H9 (cell line): ENCODE measurements at regions not wholly inside any gene's neighbourhood (a gene's known extent, or its start where the extent isn't known, plus 50 kb on each side); places are given as distances from the start of the nearest gene placed in this dataset.

ENCODE experiments used
- DNase-seq: peaks from one replicate; pipeline ENCODE4 v3.0.0-alpha.2; 2017
- H2AFZ ChIP-seq: one replicate; pipeline ENCODE4 v1.6.1; 2013; ENCODE audit warnings: mild to moderate bottlenecking, low read length, control low read depth, moderate library complexity
- H2AK5ac ChIP-seq: 2 replicates; pipeline ENCODE4 v1.6.1; 2013; ENCODE audit warnings: low read length, control low read depth, mixed read lengths; ENCODE audit not compliant: insufficient read length
- H2BK120ac ChIP-seq: one replicate; pipeline ENCODE4 v1.6.1; 2013; ENCODE audit warnings: low read depth, mild to moderate bottlenecking, low read length, control low read depth, inconsistent platforms; ENCODE audit not compliant: poor library complexity, severe bottlenecking
- H2BK12ac ChIP-seq: 2 replicates; pipeline ENCODE4 v1.6.1; 2013; ENCODE audit warnings: low read length, control low read depth, mixed read lengths, low read depth; ENCODE audit not compliant: insufficient read length
- H2BK15ac ChIP-seq: 2 replicates; pipeline ENCODE4 v1.6.1; 2013; ENCODE audit warnings: low read depth, low read length, control low read depth
- H2BK20ac ChIP-seq: one replicate; pipeline ENCODE4 v1.6.1; 2013; ENCODE audit warnings: low read depth, mild to moderate bottlenecking, low read length, control low read depth, inconsistent platforms; ENCODE audit not compliant: poor library complexity, severe bottlenecking
- H2BK5ac ChIP-seq: 2 replicates; pipeline ENCODE4 v1.6.1; 2013; ENCODE audit warnings: low read length, control low read depth, mixed read lengths; ENCODE audit not compliant: insufficient read length
- H3K14ac ChIP-seq: 2 replicates; pipeline ENCODE4 v1.6.1; 2013; ENCODE audit warnings: low read length, control low read depth; ENCODE audit not compliant: insufficient read depth
- H3K18ac ChIP-seq: 2 replicates; pipeline ENCODE4 v1.6.1; 2013; ENCODE audit warnings: low read depth, mild to moderate bottlenecking, mixed read lengths, low read length, control low read depth; ENCODE audit not compliant: insufficient read length
- H3K23ac ChIP-seq: 2 replicates; pipeline ENCODE4 v1.6.1; 2013; ENCODE audit warnings: low read length, control low read depth, mixed read lengths, low read depth; ENCODE audit not compliant: insufficient read length
- H3K23me2 ChIP-seq: 2 replicates; pipeline ENCODE4 v1.6.1; 2013; ENCODE audit warnings: low read depth, mild to moderate bottlenecking, mixed read lengths, low read length, control low read depth; ENCODE audit not compliant: insufficient read length, poor library complexity, severe bottlenecking
- H3K27ac ChIP-seq: 2 replicates; pipeline ENCODE4 v1.5.1; 2013; ENCODE audit warnings: low read length, control low read depth, mixed read lengths, low read depth; ENCODE audit not compliant: insufficient read length
- H3K27me3 ChIP-seq: 2 replicates; pipeline ENCODE4 v1.6.1; 2013; ENCODE audit warnings: low read length, control low read depth, inconsistent platforms; ENCODE audit not compliant: insufficient read depth
- H3K4ac ChIP-seq: 2 replicates; pipeline ENCODE4 v1.6.1; 2013; ENCODE audit warnings: low read depth, mild to moderate bottlenecking, control low read depth, inconsistent platforms, low read length, moderate library complexity
- H3K4me1 ChIP-seq: 2 replicates; pipeline ENCODE4 v1.6.1; 2013; ENCODE audit warnings: low read length, control low read depth, inconsistent platforms; ENCODE audit not compliant: insufficient read depth
- H3K4me2 ChIP-seq: 2 replicates; pipeline ENCODE4 v1.6.1; 2013; ENCODE audit warnings: low read length, control low read depth, mixed read lengths; ENCODE audit not compliant: insufficient read length, insufficient read depth
- H3K56ac ChIP-seq: 2 replicates; pipeline ENCODE4 v1.6.1; 2013; ENCODE audit warnings: low read depth, mild to moderate bottlenecking, mixed read lengths, low read length, control low read depth; ENCODE audit not compliant: insufficient read length
- H3K79me1 ChIP-seq: 2 replicates; pipeline ENCODE4 v1.6.1; 2013; ENCODE audit warnings: low read depth, mild to moderate bottlenecking, moderate library complexity, low read length, control low read depth, inconsistent platforms; ENCODE audit not compliant: insufficient read depth, poor library complexity, severe bottlenecking
- H3K79me2 ChIP-seq: 2 replicates; pipeline ENCODE4 v1.6.1; 2013; ENCODE audit warnings: low read length, control low read depth, inconsistent platforms; ENCODE audit not compliant: insufficient read depth
- H3K9ac ChIP-seq: 2 replicates; pipeline ENCODE4 v1.6.1; 2013; ENCODE audit warnings: low read length, control low read depth, mixed read lengths; ENCODE audit not compliant: insufficient read length; ENCODE audit errors: extremely low read depth
- H3K9me3 ChIP-seq: one replicate; pipeline ENCODE4 v1.6.1; 2013; ENCODE audit warnings: low read depth, low read length, inconsistent platforms; ENCODE audit not compliant: control insufficient read depth
- H3T11ph ChIP-seq: one replicate; pipeline ENCODE4 v1.6.1; 2013; ENCODE audit warnings: mild to moderate bottlenecking, low read length, control low read depth, inconsistent platforms
- H4K20me1 ChIP-seq: one replicate; pipeline ENCODE4 v1.6.1; 2013; ENCODE audit not compliant: control insufficient read depth, insufficient read length, insufficient read depth
- H4K5ac ChIP-seq: 2 replicates; pipeline ENCODE4 v1.6.1; 2013; ENCODE audit warnings: low read depth, mild to moderate bottlenecking, mixed read lengths, low read length, control low read depth; ENCODE audit not compliant: insufficient read length
- H4K8ac ChIP-seq: replicated peaks from 2 replicates; pipeline ENCODE4 v1.6.1; 2013; ENCODE audit warnings: low read length, control low read depth, mixed read lengths, low read depth; ENCODE audit not compliant: insufficient read length
- H4K91ac ChIP-seq: 2 replicates; pipeline ENCODE4 v1.6.1; 2013; ENCODE audit warnings: low read depth, mild to moderate bottlenecking, moderate library complexity, mixed read lengths, low read length, control low read depth; ENCODE audit not compliant: insufficient read length
- H3K27ac Mint-ChIP-seq, 3 experiments: 2 replicates in 2 of 3; 3 replicates in 1 of 3; pipeline ENCODE4 v1.8.0; 2020 to 2021; ENCODE audit warnings: mixed read lengths in 3 of 3, mild to moderate bottlenecking in 1 of 3, moderate library complexity in 1 of 3
- H3K27me3 Mint-ChIP-seq: 2 replicates; pipeline ENCODE4 v1.8.0; 2021; ENCODE audit warnings: low read depth, mild to moderate bottlenecking, moderate library complexity, mixed read lengths
- H3K36me3 Mint-ChIP-seq, 3 experiments: 2 replicates in 2 of 3; 3 replicates in 1 of 3; pipeline ENCODE4 v1.8.0; 2020 to 2021; ENCODE audit warnings: low read depth in 3 of 3, mixed read lengths in 3 of 3; ENCODE audit not compliant: insufficient read depth in 1 of 3
- H3K4me1 Mint-ChIP-seq, 2 experiments: 2 replicates each; pipeline ENCODE4 v1.8.0; 2020; ENCODE audit warnings: mixed read lengths in 2 of 2
- H3K4me3 Mint-ChIP-seq, 2 experiments: 2 replicates in 1 of 2; 3 replicates in 1 of 2; pipeline ENCODE4 v1.8.0; 2020 to 2021; ENCODE audit warnings: mild to moderate bottlenecking in 2 of 2, mixed read lengths in 2 of 2, moderate library complexity in 1 of 2
- H3K9me3 Mint-ChIP-seq, 2 experiments: 2 replicates in 1 of 2; 3 replicates in 1 of 2; pipeline ENCODE4 v1.8.0; 2020; ENCODE audit warnings: mild to moderate bottlenecking in 2 of 2, mixed read lengths in 2 of 2, moderate library complexity in 1 of 2
- CTCF ChIP-seq: fragments of 200-600 bp; sonication (generic); conservative IDR thresholded peaks from 3 replicates; pipeline ENCODE4 v1.8.0; 2021; ENCODE audit warnings: antibody characterized with exemption, mild to moderate bottlenecking
- WGBS: extraction: QIAGEN DNeasy Blood & Tissue Kit; methylation state at CpG from one replicate; pipeline ENCODE4 v1.1.7; 2013; ENCODE audit warnings: missing lambda C conversion rate, low lambda C conversion rate, mixed read lengths; ENCODE audit not compliant: insufficient read length; ENCODE audit errors: extremely low coverage; 5-methylcytosine and 5-hydroxymethylcytosine counted together

DNA sequence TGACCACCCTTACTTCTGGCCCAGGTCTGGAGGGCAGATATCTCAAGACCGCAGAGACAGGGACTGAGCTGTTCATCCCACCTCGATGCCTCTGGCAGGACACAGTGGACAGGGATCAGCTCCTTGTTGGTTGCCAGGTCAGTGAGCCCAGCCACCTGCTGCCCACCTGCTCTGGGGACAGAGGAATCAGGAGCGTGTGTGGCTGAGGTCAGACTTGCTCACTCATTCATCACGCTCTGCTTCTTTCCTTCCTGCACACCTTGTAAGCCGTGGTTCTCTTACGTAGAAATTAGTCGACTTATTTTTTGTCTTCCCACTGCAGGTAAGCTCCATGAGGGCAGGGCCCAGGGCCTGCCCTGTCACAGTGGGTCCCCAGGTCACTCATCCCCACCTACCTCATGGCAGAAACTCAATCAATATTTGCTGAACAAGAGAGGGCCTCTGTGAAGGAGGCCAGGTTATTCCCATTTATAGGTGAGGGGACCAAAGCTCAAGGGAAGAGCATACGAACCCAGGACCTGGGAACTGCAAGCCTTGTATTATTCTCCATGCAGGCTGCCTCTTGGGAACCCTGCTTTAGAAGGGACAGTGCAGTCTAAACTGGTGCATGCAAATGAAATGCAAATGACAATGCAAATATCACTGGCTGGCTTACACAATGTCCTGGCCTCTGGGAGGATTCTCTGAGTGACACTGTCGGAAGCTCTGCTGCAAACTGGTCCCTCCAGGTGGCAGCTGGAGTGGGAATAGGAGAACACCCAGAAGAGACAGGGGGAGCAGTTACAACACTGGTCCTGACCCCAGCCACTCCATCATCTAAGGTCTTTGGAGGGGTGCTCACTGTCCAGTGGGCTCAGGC, 58.4 kb upstream of the PAX7 start:
- H3K4me2 ChIP-seq: no peak overlapping the region
- H2AFZ ChIP-seq: no peak overlapping the region

More for the DNA sequence above, 58.4 kb upstream of the PAX7 start:
- Histone ChIP-seq H4K8ac (no peak overlapping the region), H3K79me1 (no peaks in the 10 kb centered on the region), H3K23me2 (no peaks in the 10 kb centered on the region), H3K9me3 (no peaks in the 10 kb centered on the region), H3K79me2 (no peaks in the 10 kb centered on the region), H3K23ac (no peak overlapping the region), H3K4ac (no peak overlapping the region), H2AK5ac (no peak overlapping the region), H3K56ac (no peak overlapping the region), H2BK5ac (no peak overlapping the region), H3T11ph (no peak overlapping the region), H2BK15ac (no peak overlapping the region), H4K20me1 (no peaks in the 10 kb centered on the region), H3K4me1 (no peaks in the 10 kb centered on the region), H3K27ac (no peak overlapping the region), H2BK12ac (no peak overlapping the region), H2BK120ac (no peak overlapping the region), H3K18ac (no peak overlapping the region), H3K27me3 (no peaks in the 10 kb centered on the region), H3K9ac (no peak overlapping the region), H2BK20ac (no peak overlapping the region), H4K91ac (no peak overlapping the region), H4K5ac (no peak overlapping the region), H3K14ac (no peak overlapping the region)
- Mint-ChIP-seq H3K9me3 (no peaks in the 10 kb centered on the region; a peak in 1 of 5 replicates), H3K4me3 (no peak overlapping the region), H3K4me1 (peaks cover 15 to 30% of the 10 kb centered on the region in 2 experiments), H3K36me3 (peaks cover 0 to 2% (median 0%) of the 10 kb centered on the region in 3 experiments; a peak in 1 of 7 replicates), H3K27me3 (peaks cover 19% of the 10 kb centered on the region), H3K27ac (no peak overlapping the region; a peak in 1 of 7 replicates)
- no peak for TF ChIP-seq CTCF
- no CpG with 5 or more reads among the region's 9 CpGs for WGBS
- DNase-seq: no peak
